HepG2 (cell line): ENCODE measurements at regions not wholly inside any gene's neighbourhood (a gene's known extent, or its start where the extent isn't known, plus 50 kb on each side); places are given as distances from the start of the nearest gene placed in this dataset.

ENCODE experiments used
- CHD4 ChIP-seq: fragments of 200-600 bp; sonication (generic); IDR thresholded peaks from 2 replicates; pipeline ENCODE4 v1.7.0; 2017; ENCODE audit warnings: mild to moderate bottlenecking, low read length, borderline replicate concordance
- DPF2 ChIP-seq: sonication (generic); formaldehyde crosslinking; IDR thresholded peaks from 2 replicates; pipeline ENCODE4 v1.4.0; 2020; ENCODE audit warnings: mild to moderate bottlenecking, low read depth, missing genetic modification reagents, borderline replicate concordance
- ELF4 ChIP-seq: sonication (generic); formaldehyde crosslinking; IDR thresholded peaks from 2 replicates; pipeline ENCODE4 v1.5.0; 2020; ENCODE audit warnings: missing genetic modification reagents, mild to moderate bottlenecking, moderate library complexity, borderline replicate concordance
- EP300 ChIP-seq, 3 experiments: sonication (generic) in 1 of 3; formaldehyde crosslinking in 1 of 3; IDR thresholded peaks; 2 replicates each; pipeline versions ENCODE4 v1.5.1 to v1.6.1; 2011 to 2020; ENCODE audit warnings: low read depth in 2 of 3, low read length in 2 of 3, borderline replicate concordance in 1 of 3, improper control_type of control experiment in 1 of 3, mild to moderate bottlenecking in 1 of 3, missing genetic modification reagents in 1 of 3, moderate library complexity in 1 of 3
- NR1H2 ChIP-seq: sonication (generic); formaldehyde crosslinking; IDR thresholded peaks from 2 replicates; pipeline ENCODE4 v1.8.1; 2022; ENCODE audit warnings: low read depth, missing genetic modification reagents, borderline replicate concordance
- SP140L ChIP-seq: sonication (generic); formaldehyde crosslinking; IDR thresholded peaks from 2 replicates; pipeline ENCODE4 v1.4.0; 2020; ENCODE audit warnings: missing genetic modification reagents, borderline replicate concordance
- TAF1 ChIP-seq: sonication (generic); formaldehyde crosslinking; IDR thresholded peaks from 2 replicates; pipeline ENCODE4 v1.4.0; 2020; ENCODE audit warnings: missing genetic modification reagents
- ZNF101 ChIP-seq: sonication (generic); formaldehyde crosslinking; IDR thresholded peaks from 2 replicates; pipeline ENCODE4 v1.4.0; 2020; ENCODE audit warnings: mild to moderate bottlenecking, low read depth, missing genetic modification reagents, borderline replicate concordance
- ZNF274 ChIP-seq: sonication (generic); formaldehyde crosslinking; IDR thresholded peaks from 2 replicates; pipeline ENCODE4 v1.5.1; 2020; ENCODE audit warnings: mild to moderate bottlenecking, missing genetic modification reagents
- ZZZ3 ChIP-seq: sonication (generic); formaldehyde crosslinking; IDR thresholded peaks from 2 replicates; pipeline ENCODE4 v1.4.0; 2020; ENCODE audit warnings: missing genetic modification reagents, mild to moderate bottlenecking, borderline replicate concordance
- TF ChIP-seq, protein P1 (sequence below): IDR thresholded peaks from 2 replicates; pipeline ENCODE4 v1.6.1; 2016; ENCODE audit warnings: missing compliant biosample characterization, missing genetic modification reagents, borderline replicate concordance

DNA sequence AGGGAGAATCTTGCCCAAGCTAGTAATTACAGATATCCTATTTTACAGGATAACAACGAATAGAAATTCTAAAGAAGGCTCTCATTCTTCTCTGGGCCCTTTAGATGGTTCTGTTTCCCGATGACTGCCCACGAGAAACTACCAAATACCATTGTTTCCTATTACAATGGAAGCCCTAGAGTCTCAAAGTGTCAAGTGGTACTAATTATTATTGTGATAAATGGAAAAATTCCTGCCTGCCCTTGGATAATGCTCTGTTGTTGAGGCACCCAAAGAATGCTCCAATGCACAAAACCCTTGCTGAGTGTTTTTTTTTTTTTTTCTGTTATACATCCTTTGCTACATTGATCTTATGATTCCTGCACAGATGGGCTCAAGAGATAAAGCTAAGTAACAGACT is 504.5 kb downstream of the XPNPEP1 start:
- TF ChIP-seq DPF2 (CRISPR knock-in tag) (no peak), EP300 (IDR thresholded peaks at IDR 0.05; ENCODE audit: low read depth in 2 of 2, low read length in 2 of 2) (no peak), EP300 (CRISPR knock-in tag; IDR thresholded peaks at IDR 0.05; ENCODE audit: borderline replicate concordance) (no peak), ELF4 (CRISPR knock-in tag) (no peak), TAF1 (no peak), CHD4 (no peak), ZNF274 (no peak), ZZZ3 (CRISPR knock-in tag) (no peak), NR1H2 (CRISPR knock-in tag) (no peak), ZNF101 (CRISPR knock-in tag) (no peak), SP140L (CRISPR knock-in tag) (no peak)
- TF ChIP-seq, protein P1, sequence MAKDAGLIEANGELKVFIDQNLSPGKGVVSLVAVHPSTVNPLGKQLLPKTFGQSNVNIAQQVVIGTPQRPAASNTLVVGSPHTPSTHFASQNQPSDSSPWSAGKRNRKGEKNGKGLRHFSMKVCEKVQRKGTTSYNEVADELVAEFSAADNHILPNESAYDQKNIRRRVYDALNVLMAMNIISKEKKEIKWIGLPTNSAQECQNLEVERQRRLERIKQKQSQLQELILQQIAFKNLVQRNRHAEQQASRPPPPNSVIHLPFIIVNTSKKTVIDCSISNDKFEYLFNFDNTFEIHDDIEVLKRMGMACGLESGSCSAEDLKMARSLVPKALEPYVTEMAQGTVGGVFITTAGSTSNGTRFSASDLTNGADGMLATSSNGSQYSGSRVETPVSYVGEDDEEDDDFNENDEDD (CRISPR knock-in tag), result no peak
